ENCODE measurements at regions not wholly inside any gene's neighbourhood (a gene's known extent, or its start where the extent isn't known, plus 50 kb on each side); places are given as distances from the start of the nearest gene placed in this dataset.

GRCh38 chr5:105868038-105868780 lies 1802.5 kb downstream of the EFNA5 start:
- TF ChIP-seq EP300 (IDR thresholded peaks at IDR 0.05) (no peak), CTCF (IDR thresholded peaks at IDR 0.05) (no peak), POLR2AphosphoS5 (IDR thresholded peaks at IDR 0.05) (no peak), POLR2A (IDR thresholded peaks at IDR 0.05) (no peak)

Data from stomach (tissue), 4 donors.